HCT116 (cell line): ENCODE measurements at regions not wholly inside any gene's neighbourhood (a gene's known extent, or its start where the extent isn't known, plus 50 kb on each side); places are given as distances from the start of the nearest gene placed in this dataset.

Experiments
- ATAC-seq: fragments of 200-7000 bp; cut with Tn5 transposase; 2 replicates; pipeline ENCODE4 v1.9.1; 2020; ENCODE audit warnings: mild to moderate bottlenecking, moderate library complexity
- BruUV-seq: library from RNA; stranded (reverse); fragments of 400-500 nt; replicated peaks from 2 replicates; lab custom pipeline; 2021; lab: Mats Ljungman, UMichigan
- CTCF ChIA-PET: fragments of 300-600 bp; sonication (Branson Sonifier 250); formaldehyde crosslinking; loops from one replicate; lab custom pipeline; 2021; ENCODE audit warnings: antibody characterized with exemption; lab: Charles Lee
- POLR2A ChIA-PET: fragments of 300-600, 350-600 bp; sonication (Branson Sonifier 250); formaldehyde crosslinking; loops from one replicate; lab custom pipeline; 2021; ENCODE audit warnings: antibody characterized with exemption; lab: Charles Lee
- RAD21 ChIA-PET, 2 experiments: fragments of 300-600 bp; sonication (Branson Sonifier 250); formaldehyde crosslinking; loops; one replicate each; lab custom pipeline; 2023; ENCODE audit warnings: low total read pairs in 2 of 2; ENCODE audit not compliant: uncharacterized antibody in 2 of 2, unreplicated experiment in 2 of 2, low non-redundant PET in 1 of 2; lab: Charles Lee
- DNase-seq: peaks from one replicate; pipeline ENCODE4 v3.0.0-alpha.2; 2010; ENCODE audit warnings: low read depth, low spot score
- H2AFZ ChIP-seq: fragments of 200-600 bp; shearing (Covaris generic), sonication (generic); 2 replicates; pipeline ENCODE4 v1.6.1; 2017; ENCODE audit warnings: low read depth, mixed run types, mixed read lengths, antibody characterized with exemption, low read length; ENCODE audit not compliant: poor library complexity, severe bottlenecking
- H3K27ac ChIP-seq: 2 replicates; pipeline ENCODE4 v1.5.1; 2012; ENCODE audit warnings: low read depth, low read length
- H3K27me3 ChIP-seq: fragments of 200-600 bp; sonication (generic); 2 replicates; pipeline ENCODE4 v1.6.1; 2016; ENCODE audit warnings: mixed run types, low read length, mixed read lengths; ENCODE audit not compliant: insufficient read depth
- H3K36me3 ChIP-seq, 2 experiments: fragments of 200-500 bp in 1 of 2; fragments of 200-600 bp in 1 of 2; sonication (Bioruptor generic) in 1 of 2; sonication (generic) in 1 of 2; 2 replicates each; pipeline versions ENCODE4 v1.5.1 to v1.6.1; 2014 to 2016; ENCODE audit warnings: low read length in 2 of 2, inconsistent platforms in 1 of 2, mixed read lengths in 1 of 2, mixed run types in 1 of 2; ENCODE audit not compliant: insufficient read depth in 2 of 2, control insufficient read depth in 1 of 2
- H3K4me1 ChIP-seq, 2 experiments: fragments of 200-600 bp in 1 of 2; sonication (generic) in 1 of 2; 2 replicates each; pipeline versions ENCODE4 v1.5.1 to v1.6.1; 2012 to 2017; ENCODE audit warnings: low read length in 2 of 2, inconsistent platforms in 1 of 2, mild to moderate bottlenecking in 1 of 2, mixed read lengths in 1 of 2, mixed run types in 1 of 2, moderate library complexity in 1 of 2; ENCODE audit not compliant: insufficient read depth in 2 of 2, control insufficient read depth in 1 of 2
- H3K4me2 ChIP-seq: fragments of 200-600 bp; sonication (generic); 2 replicates; pipeline ENCODE4 v1.6.1; 2017; ENCODE audit warnings: mixed run types, low read length, mixed read lengths
- H3K4me3 ChIP-seq, 2 experiments: fragments of 200-600 bp in 1 of 2; sonication (generic) in 1 of 2; replicated peaks in 1 of 2; 2 replicates each; pipeline ENCODE4 v1.5.1; 2011 to 2016; ENCODE audit warnings: low read length in 2 of 2, control low read depth in 1 of 2, low read depth in 1 of 2, mild to moderate bottlenecking in 1 of 2, mixed read lengths in 1 of 2, mixed run types in 1 of 2
- H3K79me2 ChIP-seq: fragments of 200-600 bp; sonication (generic); 2 replicates; pipeline ENCODE4 v1.6.1; 2017; ENCODE audit warnings: mild to moderate bottlenecking, mixed run types, low read length, moderate library complexity, mixed read lengths; ENCODE audit not compliant: insufficient read depth
- H3K9ac ChIP-seq: fragments of 200-600 bp; sonication (generic); 2 replicates; pipeline ENCODE4 v1.6.1; 2016; ENCODE audit warnings: low read length, mixed read lengths
- H3K9me2 ChIP-seq: fragments of 200-600 bp; sonication (generic), shearing (Covaris generic); 2 replicates; pipeline ENCODE4 v1.6.1; 2017; ENCODE audit warnings: mixed run types, mild to moderate bottlenecking, moderate library complexity; ENCODE audit not compliant: insufficient read depth
- H3K9me3 ChIP-seq, 2 experiments: fragments of 200-500 bp in 1 of 2; fragments of 200-600 bp in 1 of 2; sonication (Bioruptor generic) in 1 of 2; sonication (generic) in 1 of 2; 2 replicates each; pipeline ENCODE4 v1.6.1; 2014 to 2017; ENCODE audit warnings: low read length in 2 of 2, mixed read lengths in 2 of 2, inconsistent platforms in 1 of 2, low read depth in 1 of 2, mild to moderate bottlenecking in 1 of 2, mixed run types in 1 of 2, moderate library complexity in 1 of 2; ENCODE audit not compliant: control insufficient read depth in 1 of 2, insufficient read depth in 1 of 2
- H4K20me1 ChIP-seq: fragments of 200-600 bp; sonication (generic), shearing (Covaris generic); 2 replicates; pipeline ENCODE4 v1.6.1; 2017; ENCODE audit warnings: mixed run types, mild to moderate bottlenecking, moderate library complexity; ENCODE audit not compliant: insufficient read depth
- CBX3 ChIP-seq: IDR thresholded peaks from 2 replicates; pipeline ENCODE4 v1.6.1; 2012; ENCODE audit warnings: low read depth
- ELF1 ChIP-seq: IDR thresholded peaks from 2 replicates; pipeline ENCODE4 v1.6.1; 2012; ENCODE audit warnings: low read depth, borderline replicate concordance
- MAX ChIP-seq: IDR thresholded peaks from 2 replicates; pipeline ENCODE4 v1.6.1; 2012
- RAD21 ChIP-seq: IDR thresholded peaks from 2 replicates; pipeline ENCODE4 v1.6.1; 2012; ENCODE audit warnings: low read depth, mild to moderate bottlenecking
- SIN3A ChIP-seq: IDR thresholded peaks from 2 replicates; pipeline ENCODE4 v1.6.1; 2012; ENCODE audit warnings: low read depth
- SRF ChIP-seq: IDR thresholded peaks from 2 replicates; pipeline ENCODE4 v1.6.1; 2012; ENCODE audit warnings: low read depth
- TCF7L2 ChIP-seq: IDR thresholded peaks from 2 replicates; pipeline ENCODE4 v1.7.0; 2011; ENCODE audit warnings: borderline replicate concordance, inconsistent platforms; ENCODE audit not compliant: insufficient read depth, insufficient read length; ENCODE audit errors: extremely low read depth
- YY1 ChIP-seq: IDR thresholded peaks from 2 replicates; pipeline ENCODE4 v1.6.1; 2011; ENCODE audit warnings: low read length, low read depth, moderate library complexity, mild to moderate bottlenecking; ENCODE audit not compliant: insufficient replicate concordance; ENCODE audit errors: extremely low read depth
- ZFX ChIP-seq: fragments of 450-650 bp; IDR thresholded peaks from 2 replicates; pipeline ENCODE4 v1.6.1; 2017
- intact Hi-C: fragments of 100-400 bp; cut with micrococcal nuclease; formaldehyde crosslinking; loops from 2 replicates; pipeline ENCODE4 v1.10.0; 2022

- H3K9me2 ChIP-seq, result no peaks in the 10 kb centered on the region
- no peak overlapping the region for H2AFZ ChIP-seq
- intact Hi-C loops, result no loop called here
- H3K79me2 ChIP-seq, result no peaks in the 10 kb centered on the region
- ATAC-seq, result no peak
- H3K27me3 ChIP-seq, result peaks cover 6% of the 10 kb centered on the region; the same call in 1 of the 2 replicates
- no peak overlapping the region for H3K27ac ChIP-seq
- H3K4me2 ChIP-seq, result no peak overlapping the region
- H4K20me1 ChIP-seq, result no peaks in the 10 kb centered on the region
- H3K4me1 ChIP-seq, result no peaks in the 10 kb centered on the region
- no peaks in the 10 kb centered on the region for H3K9me3 ChIP-seq
- ChIA-PET RAD21 (no interaction called here), CTCF (no interaction called here), POLR2A (no interaction called here)
- H3K9ac ChIP-seq, result no peak overlapping the region
- no TSS peak for BruUV-seq
- H3K4me3 ChIP-seq, result no peak overlapping the region
- no peaks in the 10 kb centered on the region for H3K36me3 ChIP-seq
- TF ChIP-seq SRF (no peak), TCF7L2 (no peak), ELF1 (no peak), YY1 (no peak), SIN3A (no peak)
- DNase-seq, result no peak
Measured at GRCh38 chr1:229142471-229142870, 128.4 kb upstream of the RAB4A start.

- no peak overlapping the region for H2AFZ ChIP-seq
- H3K9me3 ChIP-seq, result no peaks in the 10 kb centered on the region
- H3K4me3 ChIP-seq, result no peak overlapping the region
- H3K9ac ChIP-seq, result no peak overlapping the region
- no peaks in the 10 kb centered on the region for H3K4me1 ChIP-seq
- CTCF ChIA-PET, result no interaction called here
- no peaks in the 10 kb centered on the region for H3K79me2 ChIP-seq
- RAD21 ChIA-PET, result no interaction called here
- TF ChIP-seq ELF1 (no peak), RAD21 (no peak), ZFX (no peak), MAX (no peak), CBX3 (no peak)
- H3K27ac ChIP-seq, result no peak overlapping the region
- ATAC-seq (no peak), DNase-seq (no peak)
- no peak overlapping the region for H3K4me2 ChIP-seq
- intact Hi-C loops, result no loop called here
- BruUV-seq, result no TSS peak
- H3K36me3 ChIP-seq, result no peaks in the 10 kb centered on the region
- H3K27me3 ChIP-seq, result peaks cover 26% of the 10 kb centered on the region; the same call in 1 of the 2 replicates
- H4K20me1 ChIP-seq, result no peaks in the 10 kb centered on the region
- no peaks in the 10 kb centered on the region for H3K9me2 ChIP-seq
- POLR2A ChIA-PET, result no interaction called here
Measured at GRCh38 chr1:229146647-229147046, 124.3 kb upstream of the RAB4A start.
